CD4-positive, alpha-beta T cell treated with Interleukin-4 for 4 hours (primary cell): ENCODE measurements at regions not wholly inside any gene's neighbourhood (a gene's known extent, or its start where the extent isn't known, plus 50 kb on each side); places are given as distances from the start of the nearest gene placed in this dataset.

Experiments used
- DNase-seq: peaks from one replicate; pipeline ENCODE4 v3.0.0-alpha.2; 2020

- no peak for DNase-seq
Observed at GRCh38 chr16:86777381-86777946, 199.1 kb downstream of the FOXL1 start.

GRCh38 chr16:86778108-86778745 is 199.9 kb downstream of the FOXL1 start:
- DNase-seq = no peak

- DNase-seq = no peak
Observed at GRCh38 chr16:86778978-86779377, 200.6 kb downstream of the FOXL1 start.

DNA sequence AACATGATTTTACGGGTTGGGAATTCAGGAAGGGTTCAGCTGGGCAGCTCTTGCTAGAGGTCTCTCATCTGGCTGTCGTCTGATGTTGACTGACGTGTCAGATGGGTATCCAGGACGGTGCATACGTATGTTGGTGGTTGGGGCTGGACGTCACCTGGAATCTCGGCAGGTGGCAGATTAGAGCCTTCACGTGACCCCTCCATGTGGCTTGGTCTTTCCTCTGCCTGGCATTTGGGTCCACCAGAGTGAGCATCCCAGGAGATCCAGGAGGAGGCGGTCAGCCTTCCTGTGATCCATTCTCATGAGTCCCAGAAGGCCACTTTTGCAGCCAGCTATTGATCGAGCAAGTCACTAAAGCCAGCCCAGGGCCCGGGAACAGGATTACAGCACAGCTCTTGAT is 202.7 kb downstream of the FOXL1 start:
- DNase-seq = no peak

GRCh38 chr16:86783636-86784626 is 205.6 kb downstream of the FOXL1 start:
- DNase-seq = no peak

- DNase-seq = no peak
Observed at GRCh38 chr16:86786338-86786737, 208.0 kb downstream of the FOXL1 start.

DNA sequence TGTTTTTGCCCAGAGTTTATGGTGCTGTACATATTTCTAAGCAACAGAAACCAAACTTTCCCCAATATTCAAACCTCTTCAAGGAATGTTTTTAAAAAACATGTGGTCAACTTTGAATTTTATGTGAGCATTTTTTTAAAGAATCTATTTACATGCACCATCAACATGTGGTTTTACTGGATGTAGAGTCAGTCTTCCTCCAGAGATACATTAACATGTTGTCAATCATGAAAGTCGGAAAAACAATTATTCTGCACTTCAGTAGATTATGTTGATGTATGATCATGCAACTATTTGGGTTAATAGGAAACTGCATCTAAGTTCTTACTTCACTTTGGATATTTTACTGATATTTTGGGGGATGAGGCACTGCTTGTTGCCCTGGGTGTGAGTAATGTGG is 208.6 kb downstream of the FOXL1 start:
- no peak for DNase-seq

DNA sequence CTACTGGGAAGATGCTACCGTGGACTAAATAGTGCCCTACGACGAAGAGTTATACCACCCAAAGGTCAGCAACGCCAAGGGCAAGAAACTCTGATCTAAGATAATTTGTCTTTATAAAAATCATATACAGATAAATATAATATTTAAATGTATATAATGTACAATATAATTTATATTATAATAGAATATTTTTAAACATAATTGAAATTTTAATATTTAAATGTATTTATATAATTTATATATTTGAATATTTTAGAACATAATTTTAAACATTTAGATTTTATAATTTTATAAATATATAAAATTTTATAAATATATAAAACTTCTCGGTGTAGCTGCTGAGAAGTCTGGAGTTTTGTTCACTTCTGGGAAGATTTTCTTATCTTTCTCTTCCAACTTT is 209.2 kb downstream of the FOXL1 start:
- no peak for DNase-seq

GRCh38 chr16:86789621-86790051 is 211.3 kb downstream of the FOXL1 start:
- no peak for DNase-seq

DNA sequence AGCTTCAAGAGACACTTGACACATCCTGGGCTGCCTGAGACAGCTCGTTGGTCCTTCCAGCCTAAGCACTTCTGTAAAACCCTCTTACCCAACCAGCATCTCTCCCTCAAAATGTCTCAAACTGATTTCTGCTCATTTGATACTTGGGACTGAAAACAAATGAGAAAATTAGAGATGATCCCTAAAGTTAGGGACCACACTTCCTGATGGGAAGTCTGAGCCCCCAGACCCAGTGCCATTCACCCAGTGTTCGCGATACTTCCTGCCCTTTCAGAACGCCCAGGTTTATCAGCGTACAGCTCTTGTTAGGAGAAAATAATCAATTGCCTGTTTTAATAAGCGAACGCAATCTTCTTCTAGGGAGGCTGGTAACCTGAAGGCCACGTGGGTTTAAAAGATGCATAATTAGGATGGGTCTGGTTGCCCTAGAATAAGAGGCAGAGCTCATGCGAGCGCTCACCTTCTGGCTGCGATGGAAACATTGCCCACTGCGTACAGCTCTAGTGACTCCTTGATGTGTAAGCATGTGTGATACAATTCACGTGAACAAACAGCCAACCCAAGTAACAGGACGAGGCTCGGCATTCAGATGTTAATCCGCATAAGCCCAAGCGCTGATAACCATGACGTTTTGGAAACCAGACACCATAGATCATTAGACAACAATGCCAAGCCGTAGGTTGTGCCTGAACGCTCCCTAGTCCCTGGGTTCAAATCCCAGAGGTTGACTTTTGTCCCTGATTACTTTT is 213.1 kb downstream of the FOXL1 start:
- DNase-seq = no peak

DNA sequence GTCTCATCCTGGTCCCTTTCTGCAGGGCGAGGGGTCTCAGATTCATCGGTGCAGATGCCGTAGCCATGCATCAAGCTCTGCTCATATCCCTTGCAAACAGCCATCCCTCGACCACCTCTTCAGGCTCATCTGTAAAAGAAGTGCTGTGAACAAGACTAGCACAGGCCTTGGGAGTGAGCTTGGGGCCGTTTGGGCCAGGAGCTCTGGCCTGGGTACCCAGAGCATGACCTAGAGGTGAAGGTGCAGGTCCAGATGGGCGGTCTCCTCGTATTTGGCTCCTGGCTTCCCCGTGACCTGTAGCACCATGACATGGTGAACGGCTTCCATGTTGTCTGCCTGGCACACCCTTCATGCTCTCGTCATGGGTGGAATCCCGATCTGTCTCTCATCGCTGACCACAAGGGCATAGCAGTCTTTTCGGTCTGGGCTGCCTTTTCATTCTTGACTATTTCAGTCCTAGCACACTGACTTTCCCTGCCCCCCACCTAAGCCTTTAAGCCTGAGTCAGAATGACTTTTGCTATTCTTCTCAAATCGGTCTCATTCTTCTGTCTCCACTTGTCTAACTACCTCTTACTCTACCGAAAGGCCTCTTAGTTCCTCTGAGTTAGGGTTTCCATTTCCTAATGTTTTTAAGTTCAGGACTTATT is 216.0 kb downstream of the FOXL1 start:
- no peak for DNase-seq

- no peak for DNase-seq
Observed at GRCh38 chr16:86797700-86798099, 219.4 kb downstream of the FOXL1 start.

GRCh38 chr16:86798247-86799041 is 220.1 kb downstream of the FOXL1 start:
- no peak for DNase-seq

GRCh38 chr16:86799367-86799766 is 221.0 kb downstream of the FOXL1 start:
- DNase-seq = no peak

DNA sequence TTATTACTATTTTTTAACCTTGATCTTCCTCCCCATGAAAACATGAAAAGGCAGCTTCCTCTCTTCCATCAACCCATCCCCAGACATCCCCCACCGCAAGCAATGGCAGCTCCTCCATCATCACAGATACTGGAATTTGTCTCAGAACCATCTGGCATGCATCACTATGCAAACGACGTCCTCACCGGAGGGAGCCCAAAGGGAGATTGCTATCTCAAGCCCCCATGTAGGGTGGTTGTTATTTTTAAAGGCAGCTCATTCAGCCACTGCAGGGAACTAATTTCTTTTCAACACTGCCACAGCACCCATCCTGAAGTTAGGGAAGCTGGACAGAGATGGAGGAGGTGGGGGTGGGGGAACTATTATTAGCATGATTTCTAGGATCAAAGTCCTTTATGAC is 222.5 kb downstream of the FOXL1 start:
- no peak for DNase-seq

GRCh38 chr16:86802013-86802412 is 223.7 kb downstream of the FOXL1 start:
- no peak for DNase-seq

DNA sequence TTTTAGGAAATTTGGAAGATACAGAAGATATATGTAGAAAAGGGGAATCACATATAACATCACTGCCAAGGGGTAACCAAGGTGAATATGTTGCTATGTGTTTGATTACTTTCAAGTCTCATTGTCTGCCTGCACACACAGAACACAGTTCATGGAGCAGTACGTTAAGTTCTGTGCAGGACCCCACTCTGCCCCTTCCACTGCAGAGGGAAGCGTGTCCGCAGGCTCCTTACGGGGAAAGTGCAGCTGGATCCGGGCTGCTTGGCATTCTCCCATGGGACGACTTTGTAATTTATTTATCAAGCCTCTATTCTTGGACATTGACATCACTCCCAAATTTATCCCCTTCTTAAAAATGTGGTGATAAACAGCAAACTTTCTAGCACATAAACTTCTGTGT is 226.8 kb downstream of the FOXL1 start:
- DNase-seq = no peak

- no peak for DNase-seq
Observed at GRCh38 chr16:86806181-86806837, 228.0 kb downstream of the FOXL1 start.

- DNase-seq = no peak
Observed at GRCh38 chr16:86806838-86807351, 228.5 kb downstream of the FOXL1 start.

DNA sequence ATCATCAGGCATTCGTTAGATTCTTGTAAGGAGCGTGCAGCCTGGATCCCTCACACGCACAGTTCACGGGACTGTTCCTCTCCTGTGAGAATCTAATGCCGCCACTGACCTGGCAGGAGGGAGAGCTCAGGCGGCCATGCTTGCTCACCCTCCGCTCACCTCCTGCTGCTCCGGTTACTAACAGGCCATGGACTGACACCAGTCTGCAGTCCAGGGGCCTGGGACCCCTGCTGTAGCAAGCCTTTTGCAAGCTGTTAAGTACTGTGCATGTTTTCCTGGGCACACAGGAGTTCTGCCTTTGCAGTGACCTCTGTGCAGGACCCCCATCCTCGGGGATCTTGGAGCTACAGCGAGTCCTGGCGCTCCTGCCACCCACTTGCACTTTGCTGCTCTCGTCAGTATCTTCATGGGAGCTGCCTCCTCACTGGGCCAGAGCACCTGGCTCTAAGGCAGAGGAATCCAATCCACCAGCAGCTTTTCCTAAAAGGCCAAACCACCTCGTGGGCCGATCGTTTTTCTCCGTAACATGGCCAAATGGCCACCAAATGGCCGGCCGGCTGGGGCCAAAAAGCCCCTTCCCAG is 230.6 kb downstream of the FOXL1 start:
- DNase-seq = no peak
